Tibial artery (tissue), 4 donors: ENCODE measurements at regions not wholly inside any gene's neighbourhood (a gene's known extent, or its start where the extent isn't known, plus 50 kb on each side); places are given as distances from the start of the nearest gene placed in this dataset.

Experiments
- DNase-seq, 2 donors: peaks; one replicate each; pipeline ENCODE4 v3.0.0-alpha.2; 2019
- H3K27ac ChIP-seq, 2 donors: fragments of 200-600 bp; sonication (generic) in 1 of 2; 1 replicate in 1 of 2; 2 replicates in 1 of 2; pipeline ENCODE4 v1.5.1; 2018 to 2019; ENCODE audit warnings: mild to moderate bottlenecking in 1 of 2
- H3K27me3 ChIP-seq, 2 donors: fragments of 200-600 bp; sonication (generic) in 1 of 2; one replicate each; pipeline versions ENCODE4 v1.5.1 to v1.6.0; 2016 to 2019
- H3K36me3 ChIP-seq, 3 donors: fragments of 200-600 bp; sonication (generic) in 2 of 3; one replicate each; pipeline ENCODE4 v1.5.1; 2016 to 2019; ENCODE audit warnings: mild to moderate bottlenecking in 2 of 3
- H3K4me1 ChIP-seq, 4 donors: fragments of 200-600 bp; sonication (generic) in 2 of 4; 1 replicate in 3 of 4; 2 replicates in 1 of 4; pipeline ENCODE4 v1.5.1; 2016 to 2019
- H3K4me3 ChIP-seq, 2 donors: fragments of 200-600 bp; sonication (generic) in 1 of 2; 1 replicate in 1 of 2; 2 replicates in 1 of 2; pipeline ENCODE4 v1.5.1; 2018 to 2019; ENCODE audit warnings: mild to moderate bottlenecking in 2 of 2
- H3K9me3 ChIP-seq, 3 donors: fragments of 200-600 bp; sonication (generic) in 1 of 3; one replicate each; pipeline ENCODE4 v1.5.1; 2016 to 2019
- intact Hi-C: fragments of 100-400 bp; cut with DNase I; formaldehyde crosslinking; loops from one replicate; pipeline ENCODE4 v1.15.0; 2023; ENCODE audit warnings: low total_unique reads
- TF ChIP-seq, protein P1 (sequence below), 2 experiments: fragments of 200-600 bp in 1 of 2; fragments of 450-650 bp in 1 of 2; IDR thresholded peaks; one replicate each; pipeline ENCODE4 v1.5.1; 2017 to 2019; ENCODE audit warnings: antibody characterized with exemption in 2 of 2, mild to moderate bottlenecking in 1 of 2, moderate library complexity in 1 of 2

DNA sequence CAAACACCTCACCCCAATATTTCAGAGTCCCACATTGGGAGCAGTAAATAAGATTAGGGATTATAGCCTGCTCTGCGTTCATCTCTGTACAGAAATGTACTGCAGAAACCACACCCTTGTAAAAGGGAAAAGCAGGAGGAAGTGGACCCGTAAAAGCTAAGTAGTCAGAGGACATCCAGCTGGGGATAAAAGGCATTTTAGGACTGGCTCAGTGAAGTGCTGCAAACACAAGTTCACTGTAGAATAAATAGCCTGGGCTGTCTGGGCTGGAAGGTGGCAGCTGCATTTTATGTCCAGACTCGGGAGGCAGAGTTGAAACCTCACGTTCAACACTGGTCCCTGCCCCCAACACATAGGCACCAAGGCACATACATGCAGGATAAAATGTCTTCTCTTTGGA lies 178.7 kb upstream of the FAT1 start:
- no peak for DNase-seq
- no peaks in the 10 kb centered on the region for H3K36me3 ChIP-seq
- intact Hi-C loops = no loop called here
- no peaks in the 10 kb centered on the region for H3K9me3 ChIP-seq
- H3K27me3 ChIP-seq = no peaks in the 10 kb centered on the region
- no peak overlapping the region for H3K27ac ChIP-seq
- TF ChIP-seq, protein P1, sequence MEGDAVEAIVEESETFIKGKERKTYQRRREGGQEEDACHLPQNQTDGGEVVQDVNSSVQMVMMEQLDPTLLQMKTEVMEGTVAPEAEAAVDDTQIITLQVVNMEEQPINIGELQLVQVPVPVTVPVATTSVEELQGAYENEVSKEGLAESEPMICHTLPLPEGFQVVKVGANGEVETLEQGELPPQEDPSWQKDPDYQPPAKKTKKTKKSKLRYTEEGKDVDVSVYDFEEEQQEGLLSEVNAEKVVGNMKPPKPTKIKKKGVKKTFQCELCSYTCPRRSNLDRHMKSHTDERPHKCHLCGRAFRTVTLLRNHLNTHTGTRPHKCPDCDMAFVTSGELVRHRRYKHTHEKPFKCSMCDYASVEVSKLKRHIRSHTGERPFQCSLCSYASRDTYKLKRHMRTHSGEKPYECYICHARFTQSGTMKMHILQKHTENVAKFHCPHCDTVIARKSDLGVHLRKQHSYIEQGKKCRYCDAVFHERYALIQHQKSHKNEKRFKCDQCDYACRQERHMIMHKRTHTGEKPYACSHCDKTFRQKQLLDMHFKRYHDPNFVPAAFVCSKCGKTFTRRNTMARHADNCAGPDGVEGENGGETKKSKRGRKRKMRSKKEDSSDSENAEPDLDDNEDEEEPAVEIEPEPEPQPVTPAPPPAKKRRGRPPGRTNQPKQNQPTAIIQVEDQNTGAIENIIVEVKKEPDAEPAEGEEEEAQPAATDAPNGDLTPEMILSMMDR (IDR thresholded peaks at IDR 0.05) = no peak
- H3K4me3 ChIP-seq = no peak overlapping the region
- peaks cover 0 to 29% (median 2%) of the 10 kb centered on the region in 4 donors for H3K4me1 ChIP-seq

DNA sequence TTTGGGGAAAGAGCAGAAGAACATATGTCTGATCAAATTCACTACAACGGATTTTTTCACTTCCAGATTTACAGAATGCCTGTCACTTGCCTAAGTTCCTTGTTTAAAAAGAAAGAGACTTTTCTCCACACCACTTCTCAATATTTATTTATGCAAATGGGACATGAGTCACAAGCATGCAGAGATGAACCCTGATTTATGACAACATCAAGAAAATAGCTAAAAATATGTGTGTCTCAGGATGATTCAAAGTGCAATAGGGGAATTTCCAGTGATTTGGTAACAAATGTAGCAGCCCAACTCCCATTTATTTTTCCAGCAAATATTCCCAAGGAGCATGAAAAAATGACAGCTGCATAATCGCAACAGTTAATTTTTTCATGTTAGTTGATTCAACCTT lies 180.4 kb upstream of the FAT1 start:
- H3K4me1 ChIP-seq = peaks cover 0 to 29% (median 2%) of the 10 kb centered on the region in 4 donors
- H3K27me3 ChIP-seq = no peaks in the 10 kb centered on the region
- no peak overlapping the region for H3K4me3 ChIP-seq
- TF ChIP-seq, protein P1 (IDR thresholded peaks at IDR 0.05) = no peak
- no peak overlapping the region for H3K27ac ChIP-seq
- no peaks in the 10 kb centered on the region for H3K9me3 ChIP-seq
- no peak for DNase-seq
- intact Hi-C loops = no loop called here
- H3K36me3 ChIP-seq = no peaks in the 10 kb centered on the region

DNA sequence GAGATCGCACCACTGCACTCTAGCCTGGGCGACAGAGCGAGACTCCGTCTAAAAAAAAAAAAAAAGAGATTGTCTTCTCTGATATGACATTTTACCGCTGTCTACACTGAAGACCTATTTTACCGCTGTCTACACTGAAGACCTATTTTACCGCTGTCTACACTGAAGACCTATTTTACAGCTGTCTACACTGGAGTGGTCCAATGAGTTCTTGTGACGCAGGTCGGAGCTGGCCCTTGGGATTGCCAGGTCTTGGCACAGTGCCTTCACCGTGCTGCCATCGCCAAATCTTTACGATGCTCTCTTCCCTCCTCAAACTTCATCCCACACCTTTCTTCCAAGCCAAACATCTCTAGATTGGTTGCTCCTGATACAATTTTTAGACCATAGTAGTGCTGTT lies 183.1 kb upstream of the FAT1 start:
- H3K36me3 ChIP-seq = no peaks in the 10 kb centered on the region
- TF ChIP-seq, protein P1 (IDR thresholded peaks at IDR 0.05) = no peak
- no peak for DNase-seq
- intact Hi-C loops = no loop called here
- no peak overlapping the region for H3K27ac ChIP-seq
- H3K4me1 ChIP-seq = peaks cover 0 to 18% (median 2%) of the 10 kb centered on the region in 4 donors
- H3K9me3 ChIP-seq = no peaks in the 10 kb centered on the region
- H3K4me3 ChIP-seq = no peak overlapping the region
- no peaks in the 10 kb centered on the region for H3K27me3 ChIP-seq

DNA sequence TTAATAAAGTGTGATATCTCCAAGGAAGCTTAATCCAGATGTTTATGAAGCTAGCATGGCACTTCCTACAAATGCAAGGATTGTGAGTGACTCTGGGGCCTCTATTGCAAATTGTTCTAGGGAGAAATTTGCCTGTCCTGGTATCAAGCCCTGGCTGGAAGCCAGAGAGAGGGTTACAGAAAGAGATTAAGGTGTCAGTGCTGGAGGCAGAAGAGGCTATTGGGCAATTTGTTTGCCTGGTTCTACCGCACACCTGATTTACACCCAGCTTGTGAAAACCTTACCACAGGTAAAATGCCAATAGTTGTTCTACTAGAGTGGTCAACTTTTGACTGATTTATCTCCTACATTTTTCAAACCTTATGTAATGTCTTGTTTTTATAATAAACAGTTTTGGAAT lies 186.7 kb upstream of the FAT1 start:
- DNase-seq = no peak
- no peaks in the 10 kb centered on the region for H3K36me3 ChIP-seq
- no peaks in the 10 kb centered on the region for H3K4me1 ChIP-seq
- intact Hi-C loops = no loop called here
- no peaks in the 10 kb centered on the region for H3K9me3 ChIP-seq
- TF ChIP-seq, protein P1 (IDR thresholded peaks at IDR 0.05) = no peak
- H3K27me3 ChIP-seq = no peaks in the 10 kb centered on the region
- no peak overlapping the region for H3K4me3 ChIP-seq
- no peak overlapping the region for H3K27ac ChIP-seq

DNA sequence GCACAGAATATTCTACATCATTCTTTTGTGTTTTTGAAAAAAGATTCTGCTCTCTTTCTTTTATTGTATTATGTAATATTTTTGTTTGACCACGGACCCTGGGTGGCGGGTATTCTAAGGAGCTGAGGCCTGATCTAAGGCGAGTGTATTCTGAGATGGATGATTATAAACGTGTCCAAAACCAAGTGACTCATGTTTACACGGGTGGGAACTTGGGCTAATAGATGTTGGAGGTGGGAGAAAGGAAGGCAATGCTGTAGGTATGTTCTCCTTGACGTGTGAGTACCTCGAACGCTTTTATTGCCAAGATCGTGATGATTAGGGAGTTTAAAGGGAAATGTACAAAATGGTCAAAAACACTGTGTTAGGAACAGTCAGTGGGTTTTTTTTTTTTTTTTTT lies 188.9 kb upstream of the FAT1 start:
- TF ChIP-seq, protein P1 (IDR thresholded peaks at IDR 0.05) = no peak
- Histone ChIP-seq H3K36me3 (no peaks in the 10 kb centered on the region), H3K27ac (no peak overlapping the region), H3K9me3 (no peaks in the 10 kb centered on the region), H3K27me3 (no peaks in the 10 kb centered on the region), H3K4me3 (no peak overlapping the region), H3K4me1 (no peaks in the 10 kb centered on the region)
- no peak for DNase-seq
- intact Hi-C loops = no loop called here

DNA sequence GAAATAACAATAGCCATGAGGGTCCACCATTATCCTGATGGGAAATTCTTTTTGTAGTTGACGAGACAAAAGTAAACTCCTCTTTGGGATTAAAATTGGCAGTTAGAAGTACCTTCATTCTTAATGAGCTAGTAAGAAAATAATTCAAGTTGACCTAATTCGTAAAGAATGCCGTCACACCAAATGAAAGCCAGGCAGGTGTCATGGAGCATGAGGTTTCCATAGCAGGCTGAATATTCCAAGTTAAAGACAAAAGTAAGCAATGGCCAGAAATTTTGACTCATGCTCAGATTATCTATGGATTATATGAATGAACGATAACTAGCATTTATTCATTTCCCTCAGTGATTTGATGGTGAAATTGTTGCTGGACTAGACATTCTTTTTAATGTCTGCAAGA lies 192.2 kb upstream of the FAT1 start:
- Histone ChIP-seq H3K27me3 (no peaks in the 10 kb centered on the region), H3K36me3 (no peaks in the 10 kb centered on the region), H3K4me3 (no peak overlapping the region), H3K9me3 (no peaks in the 10 kb centered on the region), H3K4me1 (no peaks in the 10 kb centered on the region), H3K27ac (no peak overlapping the region)
- TF ChIP-seq, protein P1 (IDR thresholded peaks at IDR 0.05) = no peak
- intact Hi-C loops = no loop called here
- no peak for DNase-seq
